ENCODE measurements at regions not wholly inside any gene's neighbourhood (a gene's known extent, or its start where the extent isn't known, plus 50 kb on each side); places are given as distances from the start of the nearest gene placed in this dataset.

DNA sequence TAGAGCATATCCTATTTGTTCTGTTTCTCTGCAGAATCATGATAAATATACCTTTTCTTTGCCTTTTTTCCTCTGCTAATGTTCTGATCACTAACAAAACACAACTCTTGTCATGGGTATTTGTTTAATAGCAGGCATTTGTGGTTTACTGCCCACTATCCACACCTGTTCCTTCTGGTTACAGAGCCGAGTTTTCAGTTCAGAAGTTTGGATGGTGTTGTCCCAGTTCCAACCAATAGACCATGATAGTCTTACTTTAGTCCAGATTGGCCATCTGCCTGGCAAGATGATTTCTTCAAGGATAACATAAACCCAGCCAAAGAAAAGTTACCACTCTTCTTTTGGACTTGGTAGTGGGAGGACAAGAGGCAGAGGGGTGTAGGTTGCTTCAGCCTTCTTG, 211.2 kb downstream of the TFAP2A start:
- TF ChIP-seq, protein P1, sequence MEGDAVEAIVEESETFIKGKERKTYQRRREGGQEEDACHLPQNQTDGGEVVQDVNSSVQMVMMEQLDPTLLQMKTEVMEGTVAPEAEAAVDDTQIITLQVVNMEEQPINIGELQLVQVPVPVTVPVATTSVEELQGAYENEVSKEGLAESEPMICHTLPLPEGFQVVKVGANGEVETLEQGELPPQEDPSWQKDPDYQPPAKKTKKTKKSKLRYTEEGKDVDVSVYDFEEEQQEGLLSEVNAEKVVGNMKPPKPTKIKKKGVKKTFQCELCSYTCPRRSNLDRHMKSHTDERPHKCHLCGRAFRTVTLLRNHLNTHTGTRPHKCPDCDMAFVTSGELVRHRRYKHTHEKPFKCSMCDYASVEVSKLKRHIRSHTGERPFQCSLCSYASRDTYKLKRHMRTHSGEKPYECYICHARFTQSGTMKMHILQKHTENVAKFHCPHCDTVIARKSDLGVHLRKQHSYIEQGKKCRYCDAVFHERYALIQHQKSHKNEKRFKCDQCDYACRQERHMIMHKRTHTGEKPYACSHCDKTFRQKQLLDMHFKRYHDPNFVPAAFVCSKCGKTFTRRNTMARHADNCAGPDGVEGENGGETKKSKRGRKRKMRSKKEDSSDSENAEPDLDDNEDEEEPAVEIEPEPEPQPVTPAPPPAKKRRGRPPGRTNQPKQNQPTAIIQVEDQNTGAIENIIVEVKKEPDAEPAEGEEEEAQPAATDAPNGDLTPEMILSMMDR (conservative IDR thresholded peaks at IDR 0.05; ENCODE audit: low read depth, low read length), result no peak
- TF ChIP-seq EZH2 (IDR thresholded peaks at IDR 0.05; ENCODE audit: low read length, unreplicated experiment), result no peak
- no peak for TF ChIP-seq EZH2phosphoT487 (IDR thresholded peaks at IDR 0.05; ENCODE audit: borderline replicate concordance, low read length)

All from PC-3 (cell line).